ENCODE measurements at regions not wholly inside any gene's neighbourhood (a gene's known extent, or its start where the extent isn't known, plus 50 kb on each side); places are given as distances from the start of the nearest gene placed in this dataset.

- TF ChIP-seq CTCF (conservative IDR thresholded peaks at IDR 0.05) (no peak), ZFX (IDR thresholded peaks at IDR 0.05) (no peak)
Observed at GRCh38 chr5:73327908-73328455, 120.6 kb downstream of the FOXD1 start.
